Right lobe of liver (tissue), 4 donors: ENCODE measurements at regions not wholly inside any gene's neighbourhood (a gene's known extent, or its start where the extent isn't known, plus 50 kb on each side); places are given as distances from the start of the nearest gene placed in this dataset.

Source experiments
- POLR2A ChIP-seq: fragments of 450-650 bp; IDR thresholded peaks from one replicate; pipeline ENCODE4 v1.6.1; 2017; ENCODE audit warnings: antibody characterized with exemption, mild to moderate bottlenecking
- TF ChIP-seq, protein P1 (sequence below), 4 donors: fragments of 200-600 bp in 3 of 4; fragments of 450-650 bp in 1 of 4; IDR thresholded peaks; one replicate each; pipeline versions ENCODE4 v1.5.1 to v1.8.0; 2016 to 2022; ENCODE audit warnings: antibody characterized with exemption in 4 of 4, mild to moderate bottlenecking in 2 of 4
- donor health status: DM: no; HTN: no; CAD: no.
- donor health status: DM: no; HTN: no; CAD: no.
- donor health status: DM: no; HTN: yes; CAD: no.

DNA sequence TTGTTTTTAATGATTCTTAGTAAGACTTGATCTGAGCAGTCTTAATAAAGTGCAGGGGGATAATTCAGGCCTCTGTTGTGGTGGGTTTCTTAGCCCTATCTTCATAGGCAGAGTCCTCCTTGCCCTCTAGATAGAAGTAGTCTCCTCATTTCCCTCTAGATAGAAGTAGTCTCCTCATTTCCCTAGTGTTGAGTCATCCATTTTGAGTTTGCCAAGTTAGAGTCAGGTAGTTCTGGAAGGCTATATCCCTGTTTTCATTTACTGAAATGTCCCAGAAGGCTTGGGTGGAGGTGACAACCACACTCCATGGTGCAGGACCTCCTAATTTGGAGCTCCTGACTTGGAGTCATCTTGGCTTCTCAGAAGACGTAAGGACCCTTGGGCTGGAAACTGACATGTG, 384.6 kb downstream of the MLLT3 start:
- TF ChIP-seq, protein P1, sequence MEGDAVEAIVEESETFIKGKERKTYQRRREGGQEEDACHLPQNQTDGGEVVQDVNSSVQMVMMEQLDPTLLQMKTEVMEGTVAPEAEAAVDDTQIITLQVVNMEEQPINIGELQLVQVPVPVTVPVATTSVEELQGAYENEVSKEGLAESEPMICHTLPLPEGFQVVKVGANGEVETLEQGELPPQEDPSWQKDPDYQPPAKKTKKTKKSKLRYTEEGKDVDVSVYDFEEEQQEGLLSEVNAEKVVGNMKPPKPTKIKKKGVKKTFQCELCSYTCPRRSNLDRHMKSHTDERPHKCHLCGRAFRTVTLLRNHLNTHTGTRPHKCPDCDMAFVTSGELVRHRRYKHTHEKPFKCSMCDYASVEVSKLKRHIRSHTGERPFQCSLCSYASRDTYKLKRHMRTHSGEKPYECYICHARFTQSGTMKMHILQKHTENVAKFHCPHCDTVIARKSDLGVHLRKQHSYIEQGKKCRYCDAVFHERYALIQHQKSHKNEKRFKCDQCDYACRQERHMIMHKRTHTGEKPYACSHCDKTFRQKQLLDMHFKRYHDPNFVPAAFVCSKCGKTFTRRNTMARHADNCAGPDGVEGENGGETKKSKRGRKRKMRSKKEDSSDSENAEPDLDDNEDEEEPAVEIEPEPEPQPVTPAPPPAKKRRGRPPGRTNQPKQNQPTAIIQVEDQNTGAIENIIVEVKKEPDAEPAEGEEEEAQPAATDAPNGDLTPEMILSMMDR (IDR thresholded peaks at IDR 0.05) = no peak
- no peak for TF ChIP-seq POLR2A
